HEK293T (cell line): ENCODE measurements at regions not wholly inside any gene's neighbourhood (a gene's known extent, or its start where the extent isn't known, plus 50 kb on each side); places are given as distances from the start of the nearest gene placed in this dataset.

Experiments used
- CTCF ChIA-PET: fragments of 350-600 bp; formaldehyde crosslinking; extraction: SDS; loops from one replicate; lab custom pipeline; 2021; ENCODE audit warnings: antibody characterized with exemption, inconsistent platforms; lab: Yijun Ruan, JAX
- POLR2A ChIA-PET: fragments of 350-600 bp; formaldehyde crosslinking; extraction: SDS; loops from one replicate; lab custom pipeline; 2020; ENCODE audit warnings: antibody characterized with exemption, inconsistent platforms; lab: Yijun Ruan, JAX
- DNase-seq: peaks from one replicate; pipeline ENCODE4 v3.0.0; 2012; ENCODE audit warnings: mixed read lengths; ENCODE audit errors: extremely low spot score
- ARNT ChIP-seq: fragments of 450-650 bp; IDR thresholded peaks from 2 replicates; pipeline ENCODE4 v1.6.1; 2017; ENCODE audit warnings: mild to moderate bottlenecking
- BHLHE40 ChIP-seq: fragments of 450-650 bp; IDR thresholded peaks from 2 replicates; pipeline ENCODE4 v1.6.1; 2016; ENCODE audit warnings: mild to moderate bottlenecking, moderate library complexity, borderline replicate concordance
- CTBP1 ChIP-seq: fragments of 450-650 bp; IDR thresholded peaks from 2 replicates; pipeline ENCODE4 v1.6.1; 2016; ENCODE audit warnings: borderline replicate concordance
- ELF4 ChIP-seq: fragments of 450-650 bp; IDR thresholded peaks from 2 replicates; pipeline ENCODE4 v1.6.1; 2017; ENCODE audit warnings: antibody characterized with exemption
- FOXA1 ChIP-seq: fragments of 450-650 bp; IDR thresholded peaks from 2 replicates; pipeline ENCODE4 v1.6.1; 2016; ENCODE audit warnings: mild to moderate bottlenecking
- FOXK2 ChIP-seq: fragments of 450-650 bp; IDR thresholded peaks from 2 replicates; pipeline ENCODE4 v1.6.1; 2016; ENCODE audit warnings: mild to moderate bottlenecking
- FOXM1 ChIP-seq: fragments of 450-650 bp; IDR thresholded peaks from 2 replicates; pipeline ENCODE4 v1.6.1; 2017; ENCODE audit warnings: mild to moderate bottlenecking, borderline replicate concordance
- HDGF ChIP-seq: fragments of 450-650 bp; IDR thresholded peaks from 2 replicates; pipeline ENCODE4 v1.6.1; 2017; ENCODE audit warnings: antibody characterized with exemption, borderline replicate concordance
- L3MBTL2 ChIP-seq: fragments of 450-650 bp; conservative IDR thresholded peaks from 2 replicates; pipeline ENCODE4 v1.6.1; 2016; ENCODE audit warnings: mild to moderate bottlenecking
- LEF1 ChIP-seq: fragments of 450-650 bp; IDR thresholded peaks from 2 replicates; pipeline ENCODE4 v1.6.1; 2017; ENCODE audit warnings: mild to moderate bottlenecking, borderline replicate concordance
- NFRKB ChIP-seq: fragments of 450-650 bp; IDR thresholded peaks from 2 replicates; pipeline ENCODE4 v1.6.1; 2016; ENCODE audit warnings: mild to moderate bottlenecking, moderate library complexity
- SP1 ChIP-seq: fragments of 450-650 bp; IDR thresholded peaks from 2 replicates; pipeline ENCODE4 v1.6.1; 2017
- SUZ12 ChIP-seq: fragments of 450-650 bp; IDR thresholded peaks from 2 replicates; pipeline ENCODE4 v1.6.1; 2016; ENCODE audit warnings: mild to moderate bottlenecking
- TARDBP ChIP-seq: fragments of 450-650 bp; IDR thresholded peaks from 2 replicates; pipeline ENCODE4 v1.6.1; 2016
- ZNF384 ChIP-seq: fragments of 450-650 bp; IDR thresholded peaks from 2 replicates; pipeline ENCODE4 v1.6.1; 2016
- TF ChIP-seq, protein P1 (sequence below): fragments of 450-650 bp; IDR thresholded peaks from 2 replicates; pipeline ENCODE4 v1.6.1; 2016

DNA sequence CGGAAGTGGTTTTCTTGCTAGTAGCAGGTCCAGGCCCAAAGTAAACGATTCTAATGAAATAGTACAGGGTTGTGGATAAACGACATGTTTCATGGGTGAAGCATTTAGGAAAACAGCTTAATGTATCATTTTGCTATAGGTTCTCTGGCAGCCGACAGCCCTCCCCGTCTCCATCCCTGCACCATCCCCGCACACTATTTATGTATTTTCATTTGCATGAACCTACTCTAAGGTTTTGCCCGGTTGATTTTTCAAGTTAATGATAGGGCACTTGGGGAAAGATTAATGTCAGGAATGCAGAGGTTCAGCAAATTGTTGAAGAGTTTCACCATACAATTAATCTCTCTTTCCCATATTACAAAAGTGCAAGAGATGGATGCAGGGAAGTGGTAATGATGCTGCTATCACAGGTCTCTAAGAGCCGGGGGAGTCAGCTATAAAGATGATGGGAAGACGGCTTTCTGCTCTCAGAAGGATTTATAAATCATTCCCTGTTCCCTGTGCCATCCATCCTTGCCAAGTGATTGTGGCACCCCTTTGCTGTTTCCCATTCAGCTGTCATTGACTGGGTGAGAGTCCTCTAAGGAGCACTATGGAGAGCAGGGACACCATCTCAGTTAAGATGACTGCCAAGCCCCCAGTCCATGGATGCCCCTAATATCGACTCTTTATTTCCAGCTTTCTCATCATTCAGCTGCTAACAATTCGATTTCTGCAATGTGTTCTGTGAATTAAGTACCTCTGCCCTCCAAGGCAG lies 186.3 kb downstream of the IRS2 start:
- no peak for DNase-seq
- no peak for TF ChIP-seq ELF4
- no peak for TF ChIP-seq SP1
- POLR2A ChIA-PET = no interaction called here
- CTCF ChIA-PET = interaction anchor here (0.5 kb wide), 1 partner anchor 32 kb away, joined by 3 read pairs; no protein-coding TSS in a partner anchor

DNA sequence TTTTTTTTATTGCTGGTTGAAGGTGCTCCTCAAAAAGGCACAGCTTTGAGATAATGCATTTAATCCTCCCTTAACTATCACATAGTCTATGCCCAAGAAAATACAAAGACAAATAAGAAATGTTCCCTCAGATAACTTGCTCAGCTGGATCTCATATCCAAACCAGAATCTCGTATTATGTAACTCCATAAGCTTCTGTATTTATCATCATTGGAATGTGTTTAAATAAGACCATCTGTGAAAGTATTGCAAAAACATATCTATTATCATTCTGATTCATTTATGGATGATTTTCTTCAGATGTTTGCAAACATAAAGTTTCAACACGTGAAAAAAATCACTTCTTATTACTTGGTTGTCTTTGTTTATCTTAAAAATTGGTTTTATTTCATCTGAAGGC lies 190.9 kb downstream of the IRS2 start:
- no peak for DNase-seq
- TF ChIP-seq BHLHE40 (no peak), FOXM1 (no peak), FOXA1 (no peak), ARNT (no peak), L3MBTL2 (no peak), LEF1 (no peak), SUZ12 (no peak), TARDBP (no peak), CTBP1 (no peak), SP1 (no peak), ELF4 (no peak), FOXK2 (no peak), ZNF384 (no peak), NFRKB (no peak), HDGF (no peak)
- TF ChIP-seq, protein P1, sequence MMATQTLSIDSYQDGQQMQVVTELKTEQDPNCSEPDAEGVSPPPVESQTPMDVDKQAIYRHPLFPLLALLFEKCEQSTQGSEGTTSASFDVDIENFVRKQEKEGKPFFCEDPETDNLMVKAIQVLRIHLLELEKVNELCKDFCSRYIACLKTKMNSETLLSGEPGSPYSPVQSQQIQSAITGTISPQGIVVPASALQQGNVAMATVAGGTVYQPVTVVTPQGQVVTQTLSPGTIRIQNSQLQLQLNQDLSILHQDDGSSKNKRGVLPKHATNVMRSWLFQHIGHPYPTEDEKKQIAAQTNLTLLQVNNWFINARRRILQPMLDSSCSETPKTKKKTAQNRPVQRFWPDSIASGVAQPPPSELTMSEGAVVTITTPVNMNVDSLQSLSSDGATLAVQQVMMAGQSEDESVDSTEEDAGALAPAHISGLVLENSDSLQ = no peak
- ChIA-PET POLR2A (no interaction called here), CTCF (no interaction called here)

DNA sequence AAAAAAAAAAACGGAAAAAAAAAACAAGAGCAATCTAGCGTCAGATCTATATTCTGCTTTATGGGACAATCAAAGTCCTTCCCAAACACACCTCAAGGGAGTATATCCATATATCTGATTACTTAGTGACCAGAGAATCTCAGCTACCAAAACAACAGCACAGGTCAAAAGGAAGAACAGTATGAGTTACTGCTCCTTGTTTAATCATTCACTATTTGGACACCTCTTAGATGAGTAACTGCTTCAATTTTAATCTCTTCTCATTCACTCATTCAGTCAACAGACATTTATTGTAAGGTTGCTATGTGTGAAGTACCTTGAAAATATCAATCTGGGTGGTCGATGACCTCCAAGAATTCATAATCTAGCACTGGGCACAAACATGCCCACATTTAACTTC lies 193.2 kb downstream of the IRS2 start:
- no peak for DNase-seq
- ChIA-PET CTCF (interaction anchor here (0.6 kb wide), 1 partner anchor 24 kb away, joined by 4 read pairs; no protein-coding TSS in a partner anchor), POLR2A (no interaction called here)
- TF ChIP-seq L3MBTL2 (no peak), TARDBP (no peak), LEF1 (no peak), HDGF (no peak), ARNT (no peak), ZNF384 (no peak)

DNA sequence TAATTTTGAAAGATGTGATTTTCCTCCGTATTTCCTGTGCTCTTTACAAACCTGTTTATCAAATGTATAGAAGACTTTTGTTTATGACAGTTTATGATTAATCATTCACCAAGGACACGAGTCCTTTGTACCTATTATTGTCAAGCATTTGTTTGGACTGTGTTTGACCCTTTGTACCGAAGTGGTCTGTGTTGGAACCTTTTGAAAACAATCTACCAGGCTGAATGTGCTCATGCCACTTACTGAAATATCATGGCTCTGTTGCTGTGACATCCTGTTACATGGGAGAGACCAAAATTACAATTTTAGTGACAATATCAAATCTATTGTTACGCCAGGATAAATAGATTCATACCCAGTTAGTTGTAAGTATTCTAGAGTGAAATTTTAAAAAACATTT lies 193.6 kb downstream of the IRS2 start:
- ChIA-PET CTCF (interaction anchor here (0.8 kb wide), 1 partner anchor 9 kb away, joined by 3 read pairs; no protein-coding TSS in a partner anchor), POLR2A (no interaction called here)
- no peak for DNase-seq
- TF ChIP-seq, protein P1 = no peak
- no peak for TF ChIP-seq BHLHE40
- no peak for TF ChIP-seq FOXA1

DNA sequence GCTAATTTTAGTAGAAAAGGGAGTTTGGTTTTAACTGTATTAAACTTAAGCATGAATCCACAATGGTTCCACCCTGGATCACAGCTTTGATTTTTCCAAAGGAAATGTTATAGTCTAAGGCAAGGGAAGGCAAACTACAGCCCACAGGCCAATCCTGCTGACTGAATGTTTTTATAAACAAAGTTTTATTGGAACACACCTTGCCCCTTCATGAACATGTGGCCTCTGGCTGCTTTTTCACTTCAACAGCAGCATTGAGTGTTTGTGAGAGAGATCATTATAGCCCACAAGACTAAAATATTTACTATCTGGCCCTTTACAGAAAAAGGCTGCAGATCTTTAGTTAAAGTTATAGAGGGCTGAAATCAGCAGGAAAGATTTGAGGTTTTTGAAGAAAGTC lies 198.7 kb downstream of the IRS2 start:
- ChIA-PET POLR2A (no interaction called here), CTCF (interaction anchor here (1.4 kb wide), 1 partner anchor 10 kb away, joined by 3 read pairs; no protein-coding TSS in a partner anchor)
- DNase-seq = no peak
- TF ChIP-seq HDGF (no peak), FOXA1 (no peak), SUZ12 (no peak), ARNT (no peak), FOXM1 (no peak), CTBP1 (no peak), ZNF384 (no peak), TARDBP (no peak), FOXK2 (no peak), BHLHE40 (no peak), NFRKB (no peak)
- TF ChIP-seq, protein P1 = no peak

DNA sequence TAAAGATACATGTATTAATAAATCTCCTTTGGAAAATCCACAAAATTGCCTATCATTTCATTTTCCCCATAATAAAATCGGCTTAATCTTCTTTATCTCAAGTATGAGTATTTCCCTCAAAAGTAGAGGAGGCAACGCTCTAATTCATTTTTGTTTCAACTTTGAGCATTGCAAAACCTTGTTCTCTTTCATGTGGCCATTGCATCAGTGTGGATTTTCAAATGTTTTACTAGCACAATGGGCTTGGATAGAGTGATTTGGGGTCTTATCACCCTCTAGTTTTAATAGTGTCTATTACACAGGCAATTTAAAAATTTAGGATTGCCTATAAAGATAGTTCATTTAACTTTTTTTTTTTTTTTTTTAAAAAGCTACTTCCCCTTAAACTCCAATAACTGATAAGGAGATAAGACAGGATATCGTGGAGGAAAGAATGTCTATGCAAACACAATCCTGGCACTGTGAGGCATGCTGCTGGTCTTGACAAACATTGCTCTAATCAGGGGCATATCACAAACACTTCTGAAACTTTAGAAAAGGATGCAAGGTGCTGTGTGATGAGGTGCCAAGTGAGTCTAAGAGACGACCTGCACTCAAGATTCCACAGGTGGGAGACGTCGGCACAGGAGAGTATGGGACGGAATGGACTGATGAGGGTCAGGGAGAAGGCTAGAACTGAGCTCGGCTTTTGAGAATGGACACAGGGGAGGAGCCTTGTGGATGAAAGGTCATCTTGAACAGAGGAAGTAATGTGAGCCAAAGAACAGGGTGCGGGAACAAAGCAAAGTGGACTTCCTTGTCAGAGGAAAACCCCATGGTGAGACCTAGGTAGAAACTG lies 199.7 kb downstream of the IRS2 start:
- DNase-seq = no peak
- POLR2A ChIA-PET = no interaction called here
- TF ChIP-seq LEF1 (no peak), HDGF (no peak), NFRKB (no peak)
- TF ChIP-seq, protein P1 = no peak
- CTCF ChIA-PET = interaction anchor here (1.4 kb wide), 1 partner anchor 11 kb away, joined by 3 read pairs; no protein-coding TSS in a partner anchor
